ENCODE measurements at regions not wholly inside any gene's neighbourhood (a gene's known extent, or its start where the extent isn't known, plus 50 kb on each side); places are given as distances from the start of the nearest gene placed in this dataset.
A peak's percentile ranks its signal among the peaks of the same experiment; 100 is the strongest.

GRCh38 chr1:68378296-68379084, 71.3 kb downstream of the RPE65 start:
- peak; percentile 10 for DNase-seq

- no peak for DNase-seq
Measured at GRCh38 chr1:68377098-68377497, 72.7 kb downstream of the RPE65 start.

GRCh38 chr1:68376441-68376840, 73.3 kb downstream of the RPE65 start:
- DNase-seq: no peak

- no peak for DNase-seq
Measured at GRCh38 chr1:68375919-68376318, 73.8 kb downstream of the RPE65 start.

- DNase-seq: no peak
Measured at GRCh38 chr1:68373173-68373572, 76.6 kb downstream of the RPE65 start.

- no peak for DNase-seq
Measured at GRCh38 chr1:68372487-68372886, 77.3 kb downstream of the RPE65 start.

- DNase-seq: no peak
Measured at GRCh38 chr1:68370101-68370915, 79.4 kb downstream of the RPE65 start.

- no peak for DNase-seq
Measured at GRCh38 chr1:68366572-68366971, 83.2 kb downstream of the RPE65 start.

GRCh38 chr1:68365709-68366382, 83.9 kb downstream of the RPE65 start:
- DNase-seq: no peak

- no peak for DNase-seq
Measured at GRCh38 chr1:68363339-68363738, 86.4 kb downstream of the RPE65 start.

- DNase-seq: peak; percentile 20
Measured at GRCh38 chr1:68361346-68361910, 88.3 kb downstream of the RPE65 start.

GRCh38 chr1:68359045-68359444, 90.7 kb downstream of the RPE65 start:
- DNase-seq: peak; percentile 4

- DNase-seq: no peak
Measured at GRCh38 chr1:68358439-68358838, 91.3 kb downstream of the RPE65 start.

GRCh38 chr1:68355614-68356013, 94.1 kb downstream of the RPE65 start:
- no peak for DNase-seq

GRCh38 chr1:68352202-68352601, 97.6 kb downstream of the RPE65 start:
- DNase-seq: no peak

GRCh38 chr1:68347415-68347814, 102.3 kb downstream of the RPE65 start:
- DNase-seq: no peak

GRCh38 chr1:68346188-68346808, 103.5 kb downstream of the RPE65 start:
- no peak for DNase-seq

- DNase-seq: no peak
Measured at GRCh38 chr1:68344208-68344607, 105.5 kb downstream of the RPE65 start.

GRCh38 chr1:68340951-68341350, 108.6 kb upstream of the WLS start:
- DNase-seq: no peak

- DNase-seq: no peak
Measured at GRCh38 chr1:68339505-68339904, 107.2 kb upstream of the WLS start.

- DNase-seq: no peak
Measured at GRCh38 chr1:68338081-68338480, 105.8 kb upstream of the WLS start.

GRCh38 chr1:68332041-68332440, 99.7 kb upstream of the WLS start:
- no peak for DNase-seq
